Heart left ventricle (tissue), 13 donors: ENCODE measurements at regions not wholly inside any gene's neighbourhood (a gene's known extent, or its start where the extent isn't known, plus 50 kb on each side); places are given as distances from the start of the nearest gene placed in this dataset.
"Not testable (repeated sequence)": the region's sequence is repeated elsewhere in the genome, so short reads cannot be mapped to it uniquely, and the experiment has no call there.

Experiments used
- CTCF ChIP-seq, 12 donors: fragments of 200-600 bp; sonication (generic) in 4 of 12; IDR thresholded peaks; one replicate each; pipeline versions ENCODE4 v1.5.0 to v1.8.0; 2018 to 2022; ENCODE audit warnings: antibody characterized with exemption in 12 of 12, mild to moderate bottlenecking in 5 of 12
- POLR2A ChIP-seq, 2 donors: fragments of 450-650 bp; IDR thresholded peaks; one replicate each; pipeline ENCODE4 v1.6.1; 2017; ENCODE audit warnings: antibody characterized with exemption in 2 of 2, mild to moderate bottlenecking in 2 of 2, moderate library complexity in 2 of 2
- donor health status: ischemic (EF 13 %, LVEDD 7.1; RV severe dilation, severe dysfunction).
- donor health status: DM: no; HTN: yes; CAD: no.
- donor health status: DM: no; HTN: no; CAD: no.
- donor health status: ischemic (EF 25% LVEDD 6.9; RV normal size, moderate dysfunction).
- donor health status: ischemic (EF 25% LVEDD 5.7; RV mildly dilated, moderate dysfunction).
- donor health status: ischemic (EF 35%, LVEDD 5.7; RV mildly dilated, moderate dysfunction).
- donor health status: nonischemic (EF 11% LVEDD 7.7; RV severe dilation, severe dysfunction).
- donor health status: DM: yes; HTN: yes; CAD: no.
- donor health status: PGD.
- donor health status: ischemic (EF 29% LVEDD 5.4; RV normal size, mild dysfunction).
- donor health status: nonischemic (EF 23%, LVEDD 6.1; RV moderate dilation, normal function).

GRCh38 chr5:29126462-29126861 lies 2067.0 kb upstream of the CDH6 start:
- not testable (repeated sequence) for TF ChIP-seq POLR2A, CTCF (IDR thresholded peaks at IDR 0.05)
